ENCODE measurements at regions not wholly inside any gene's neighbourhood (a gene's known extent, or its start where the extent isn't known, plus 50 kb on each side); places are given as distances from the start of the nearest gene placed in this dataset.

GRCh38 chr7:52184006-52184703, 851.3 kb upstream of the POM121L12 start:
- Mint-ChIP-seq H3K4me3 (ENCODE audit: low read depth, unreplicated experiment) (no peak overlapping the region), H3K9me3 (ENCODE audit: low read depth, unreplicated experiment) (peaks cover 23% of the 10 kb centered on the region), H3K36me3 (ENCODE audit: insufficient read depth, unreplicated experiment) (no peaks in the 10 kb centered on the region), H3K27ac (ENCODE audit: unreplicated experiment) (no peak overlapping the region), H3K27me3 (ENCODE audit: unreplicated experiment) (no peaks in the 10 kb centered on the region), H3K4me1 (ENCODE audit: low read depth, unreplicated experiment) (no peaks in the 10 kb centered on the region)
- BruUV-seq (replicated peaks): no TSS peak
- TF ChIP-seq CTCF (IDR thresholded peaks at IDR 0.05; ENCODE audit: unreplicated experiment): no peak
- DNase-seq: no peak
- intact Hi-C loops (cut with micrococcal nuclease; ENCODE audit: unreplicated experiment): no loop called here
- CTCF ChIA-PET: no interaction called here

- TF ChIP-seq CTCF (IDR thresholded peaks at IDR 0.05; ENCODE audit: unreplicated experiment): no peak
- CTCF ChIA-PET: no interaction called here
- Mint-ChIP-seq H3K27me3 (ENCODE audit: unreplicated experiment) (no peaks in the 10 kb centered on the region), H3K9me3 (ENCODE audit: low read depth, unreplicated experiment) (peaks cover 33% of the 10 kb centered on the region), H3K27ac (ENCODE audit: unreplicated experiment) (no peak overlapping the region), H3K36me3 (ENCODE audit: insufficient read depth, unreplicated experiment) (no peaks in the 10 kb centered on the region), H3K4me1 (ENCODE audit: low read depth, unreplicated experiment) (no peaks in the 10 kb centered on the region), H3K4me3 (ENCODE audit: low read depth, unreplicated experiment) (no peak overlapping the region)
- no peak for DNase-seq
- intact Hi-C loops (cut with micrococcal nuclease; ENCODE audit: unreplicated experiment): no loop called here
- BruUV-seq (replicated peaks): no TSS peak
Observed at GRCh38 chr7:52179934-52180333, 855.5 kb upstream of the POM121L12 start.

DNA sequence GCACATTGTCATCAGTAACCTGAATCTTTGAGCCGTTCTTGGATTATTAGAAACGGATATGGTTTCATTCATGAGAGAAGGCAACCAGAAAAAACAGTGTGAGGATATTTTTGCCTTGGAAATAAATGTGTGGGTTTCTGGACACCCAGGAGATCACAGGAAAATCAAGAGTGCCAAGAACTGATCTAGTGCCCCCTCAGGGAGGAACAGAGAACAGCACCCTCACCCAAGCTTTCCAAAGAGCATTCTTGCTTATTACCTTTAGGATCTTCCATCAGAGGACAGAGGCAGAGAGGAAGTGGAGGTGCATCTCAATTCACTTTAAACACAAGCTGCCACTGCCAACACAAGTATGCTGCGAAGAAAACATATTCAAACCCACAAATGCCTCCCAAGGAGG, 851.5 kb upstream of the COBL start:
- no peak overlapping the region for H3K27ac Mint-ChIP-seq (ENCODE audit: unreplicated experiment)
- H3K4me3 Mint-ChIP-seq (ENCODE audit: low read depth, unreplicated experiment): no peak overlapping the region
- H3K9me3 Mint-ChIP-seq (ENCODE audit: low read depth, unreplicated experiment): peaks cover 8% of the 10 kb centered on the region
- no TSS peak for BruUV-seq (replicated peaks)
- no peaks in the 10 kb centered on the region for H3K36me3 Mint-ChIP-seq (ENCODE audit: insufficient read depth, unreplicated experiment)
- no peak for TF ChIP-seq CTCF (IDR thresholded peaks at IDR 0.05; ENCODE audit: unreplicated experiment)
- intact Hi-C loops (cut with micrococcal nuclease; ENCODE audit: unreplicated experiment): no loop called here
- CTCF ChIA-PET: no interaction called here
- no peaks in the 10 kb centered on the region for H3K4me1 Mint-ChIP-seq (ENCODE audit: low read depth, unreplicated experiment)
- no peak for DNase-seq
- no peaks in the 10 kb centered on the region for H3K27me3 Mint-ChIP-seq (ENCODE audit: unreplicated experiment)

DNA sequence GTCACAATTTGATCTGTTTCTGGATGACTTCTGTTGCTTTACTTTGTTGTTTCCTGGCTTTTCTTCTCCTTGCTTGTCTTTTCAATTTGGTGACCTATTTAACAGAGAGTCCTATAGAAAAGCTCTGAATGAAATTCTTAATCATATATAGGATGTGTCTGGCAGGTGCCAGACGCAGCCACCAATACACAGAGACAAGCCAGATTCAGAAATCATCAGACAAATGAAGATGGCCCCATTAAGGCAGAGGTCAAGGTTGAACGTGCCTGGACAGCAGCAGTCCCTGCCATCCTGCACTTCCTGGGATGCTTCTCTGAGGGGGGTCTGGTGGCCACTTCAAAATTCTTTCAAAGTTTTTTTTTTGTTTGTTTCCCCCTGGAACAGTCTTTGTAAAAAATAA, 846.7 kb upstream of the COBL start:
- Mint-ChIP-seq H3K4me3 (ENCODE audit: low read depth, unreplicated experiment) (no peak overlapping the region), H3K9me3 (ENCODE audit: low read depth, unreplicated experiment) (peaks cover 4% of the 10 kb centered on the region), H3K4me1 (ENCODE audit: low read depth, unreplicated experiment) (no peaks in the 10 kb centered on the region), H3K27me3 (ENCODE audit: unreplicated experiment) (no peaks in the 10 kb centered on the region), H3K36me3 (ENCODE audit: insufficient read depth, unreplicated experiment) (no peaks in the 10 kb centered on the region), H3K27ac (ENCODE audit: unreplicated experiment) (no peak overlapping the region)
- no TSS peak for BruUV-seq (replicated peaks)
- intact Hi-C loops (cut with micrococcal nuclease; ENCODE audit: unreplicated experiment): no loop called here
- no peak for TF ChIP-seq CTCF (IDR thresholded peaks at IDR 0.05; ENCODE audit: unreplicated experiment)
- CTCF ChIA-PET: interaction anchor here (0.5 kb wide), 1 partner anchor 80 kb away, joined by 3 read pairs; no protein-coding TSS in a partner anchor
- DNase-seq: no peak

All from Calu3 (cell line).